ENCODE measurements at regions not wholly inside any gene's neighbourhood (a gene's known extent, or its start where the extent isn't known, plus 50 kb on each side); places are given as distances from the start of the nearest gene placed in this dataset.

DNA sequence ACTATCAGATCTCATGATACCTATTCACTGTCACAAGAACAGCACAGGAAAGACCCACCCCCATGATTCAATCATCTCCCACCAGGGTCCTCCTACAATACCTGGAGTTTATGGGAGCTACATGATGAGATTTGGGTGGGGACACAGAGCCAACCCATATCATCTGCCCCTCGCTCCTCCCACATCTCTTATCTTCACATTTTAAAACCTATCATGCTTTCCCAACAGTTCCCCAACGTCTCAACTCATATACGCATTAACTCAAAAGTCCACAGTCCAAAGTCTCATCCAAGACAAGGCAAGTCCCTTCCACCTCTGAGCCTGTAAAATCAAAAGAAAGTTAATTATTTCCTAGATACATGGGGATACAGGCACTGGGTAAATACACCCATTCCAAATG is 1185.2 kb downstream of the PCDH7 start:
- Mint-ChIP-seq H3K4me3 (ENCODE audit: unreplicated experiment) (no peak overlapping the region), H3K36me3 (ENCODE audit: low read depth, unreplicated experiment) (no peaks in the 10 kb centered on the region), H3K4me1 (ENCODE audit: unreplicated experiment) (no peaks in the 10 kb centered on the region)

DNA sequence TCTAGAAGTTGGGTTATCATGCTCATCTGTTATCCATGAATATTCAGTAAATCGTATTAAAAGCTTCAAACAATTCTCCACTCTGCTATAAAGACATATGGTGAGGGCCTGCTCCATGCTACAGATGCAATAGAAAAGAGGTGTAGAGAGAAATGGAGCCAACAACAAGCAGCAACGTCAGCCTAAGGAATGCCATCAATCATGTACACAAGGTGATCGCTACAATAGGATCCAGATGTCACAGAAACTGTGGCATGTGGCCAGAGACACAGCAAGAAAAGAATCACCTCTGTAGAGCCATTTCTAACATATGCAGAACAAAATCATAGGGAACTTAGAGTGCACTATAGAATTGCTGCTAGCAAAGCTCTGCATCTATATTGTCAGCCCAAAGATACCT is 1188.1 kb downstream of the PCDH7 start:
- no peak for TF ChIP-seq CTCF (IDR thresholded peaks at IDR 0.05; ENCODE audit: unreplicated experiment)
- no peak overlapping the region for H3K27ac Mint-ChIP-seq (ENCODE audit: unreplicated experiment)
- H3K4me1 Mint-ChIP-seq (ENCODE audit: unreplicated experiment): no peaks in the 10 kb centered on the region
- H3K36me3 Mint-ChIP-seq (ENCODE audit: low read depth, unreplicated experiment): no peaks in the 10 kb centered on the region
- DNase-seq (ENCODE audit: low spot score): no peak
- no peaks in the 10 kb centered on the region for H3K9me3 Mint-ChIP-seq (ENCODE audit: unreplicated experiment)
- H3K27me3 Mint-ChIP-seq (ENCODE audit: unreplicated experiment): no peaks in the 10 kb centered on the region
- H3K4me3 Mint-ChIP-seq (ENCODE audit: unreplicated experiment): no peak overlapping the region

More for the DNA sequence above, 1185.2 kb downstream of the PCDH7 start:
- no peak for DNase-seq (ENCODE audit: low spot score)
- Mint-ChIP-seq H3K9me3 (ENCODE audit: unreplicated experiment) (no peaks in the 10 kb centered on the region), H3K27me3 (ENCODE audit: unreplicated experiment) (no peaks in the 10 kb centered on the region), H3K27ac (ENCODE audit: unreplicated experiment) (no peak overlapping the region)
- TF ChIP-seq CTCF (IDR thresholded peaks at IDR 0.05; ENCODE audit: unreplicated experiment): no peak

- Mint-ChIP-seq H3K36me3 (ENCODE audit: low read depth, unreplicated experiment) (no peaks in the 10 kb centered on the region), H3K27ac (ENCODE audit: unreplicated experiment) (no peak overlapping the region), H3K4me3 (ENCODE audit: unreplicated experiment) (no peak overlapping the region), H3K9me3 (ENCODE audit: unreplicated experiment) (no peaks in the 10 kb centered on the region), H3K4me1 (ENCODE audit: unreplicated experiment) (no peaks in the 10 kb centered on the region), H3K27me3 (ENCODE audit: unreplicated experiment) (no peaks in the 10 kb centered on the region)
- no peak for TF ChIP-seq CTCF (IDR thresholded peaks at IDR 0.05; ENCODE audit: unreplicated experiment)
- no peak for DNase-seq (ENCODE audit: low spot score)
These were observed 1197.2 kb downstream of the PCDH7 start for GRCh38 chr4:31917334-31917733.

- Mint-ChIP-seq H3K4me3 (ENCODE audit: unreplicated experiment) (no peak overlapping the region), H3K27me3 (ENCODE audit: unreplicated experiment) (no peaks in the 10 kb centered on the region), H3K36me3 (ENCODE audit: low read depth, unreplicated experiment) (no peaks in the 10 kb centered on the region), H3K4me1 (ENCODE audit: unreplicated experiment) (no peaks in the 10 kb centered on the region), H3K27ac (ENCODE audit: unreplicated experiment) (no peak overlapping the region), H3K9me3 (ENCODE audit: unreplicated experiment) (no peaks in the 10 kb centered on the region)
- TF ChIP-seq CTCF (IDR thresholded peaks at IDR 0.05; ENCODE audit: unreplicated experiment): no peak
- DNase-seq (ENCODE audit: low spot score): no peak
These were observed 1198.7 kb downstream of the PCDH7 start for GRCh38 chr4:31918891-31919290.

DNA sequence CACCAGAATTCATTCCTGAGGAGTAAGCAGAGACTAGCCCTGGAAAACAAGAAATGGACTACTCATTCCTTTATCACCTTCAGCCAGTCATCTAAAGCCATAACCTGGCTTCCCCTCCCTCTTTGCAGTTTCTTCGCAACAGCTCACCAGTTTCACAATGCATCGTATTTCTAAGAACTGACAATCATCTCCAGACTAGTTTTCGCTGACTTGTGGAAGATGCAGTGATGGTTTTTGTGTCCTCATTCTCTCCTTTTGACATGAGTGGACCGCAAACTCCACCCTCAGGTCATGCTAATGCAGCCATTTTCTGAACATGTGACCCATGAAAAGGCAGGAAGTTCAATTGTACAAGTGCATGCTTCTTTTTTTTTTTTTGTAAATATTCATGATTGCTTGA is 1203.5 kb downstream of the PCDH7 start:
- no peaks in the 10 kb centered on the region for H3K4me1 Mint-ChIP-seq (ENCODE audit: unreplicated experiment)

More for the DNA sequence above, 1203.5 kb downstream of the PCDH7 start:
- no peak for DNase-seq (ENCODE audit: low spot score)
- Mint-ChIP-seq H3K27ac (ENCODE audit: unreplicated experiment) (no peak overlapping the region), H3K9me3 (ENCODE audit: unreplicated experiment) (no peaks in the 10 kb centered on the region), H3K36me3 (ENCODE audit: low read depth, unreplicated experiment) (no peaks in the 10 kb centered on the region), H3K4me3 (ENCODE audit: unreplicated experiment) (no peak overlapping the region), H3K27me3 (ENCODE audit: unreplicated experiment) (peaks cover 1% of the 10 kb centered on the region)
- no peak for TF ChIP-seq CTCF (IDR thresholded peaks at IDR 0.05; ENCODE audit: unreplicated experiment)

All from endothelial cell (in vitro differentiated cells).